ENCODE measurements at regions not wholly inside any gene's neighbourhood (a gene's known extent, or its start where the extent isn't known, plus 50 kb on each side); places are given as distances from the start of the nearest gene placed in this dataset.

- no peak overlapping the region for H3K4me3 Mint-ChIP-seq
- Histone ChIP-seq H3K27ac (ENCODE audit: low read depth) (no peak overlapping the region), H2AFZ (no peak overlapping the region), H4K20me1 (replicated peaks; ENCODE audit: insufficient read depth) (no peaks in the 10 kb centered on the region), H3K27me3 (ENCODE audit: insufficient read depth) (no peaks in the 10 kb centered on the region), H3F3A (replicated peaks; ENCODE audit: low read depth) (no peaks in the 10 kb centered on the region), H3K79me2 (replicated peaks; ENCODE audit: insufficient read depth) (no peaks in the 10 kb centered on the region), H3K36me3 (ENCODE audit: insufficient read depth) (no peaks in the 10 kb centered on the region), H3K4me2 (no peak overlapping the region), H3K9me2 (ENCODE audit: insufficient read depth) (no peaks in the 10 kb centered on the region), H3K4me1 (ENCODE audit: insufficient read depth) (no peaks in the 10 kb centered on the region), H3K4me3 (no peak overlapping the region)
- no peak for DNase-seq (ENCODE audit: low spot score)
- H3K9me3 Mint-ChIP-seq, result no peaks in the 10 kb centered on the region; the same call in 2 of the 3 replicates
- H3K4me1 Mint-ChIP-seq, result no peaks in the 10 kb centered on the region; the same call in 2 of the 3 replicates
- peaks cover under 1% of the 10 kb centered on the region for H3K27me3 Mint-ChIP-seq (ENCODE audit: insufficient read depth, low read depth, poor library complexity)
- no peaks in the 10 kb centered on the region for H3K36me3 Mint-ChIP-seq (ENCODE audit: low read depth)
- no peak for TF ChIP-seq JUNB (IDR thresholded peaks at IDR 0.05; ENCODE audit: unreplicated experiment)
- TF ChIP-seq CTCF (conservative IDR thresholded peaks at IDR 0.05; ENCODE audit: low read depth in 2 of 2), result no peak
- TF ChIP-seq REST (IDR thresholded peaks at IDR 0.05; ENCODE audit: unreplicated experiment), result no peak
- TF ChIP-seq CREB1 (CRISPR knock-in tag; IDR thresholded peaks at IDR 0.05; ENCODE audit: low read depth), result no peak
- TF ChIP-seq ZNF114 (CRISPR knock-in tag; IDR thresholded peaks at IDR 0.05), result no peak
- no peak for TF ChIP-seq EZH2 (IDR thresholded peaks at IDR 0.05; ENCODE audit: low read depth, unreplicated experiment)
- TF ChIP-seq NANOG (IDR thresholded peaks at IDR 0.05; ENCODE audit: borderline replicate concordance), result no peak
- no peak for TF ChIP-seq ZNF462 (CRISPR knock-in tag; IDR thresholded peaks at IDR 0.05)
- TF ChIP-seq EZH2phosphoT487 (IDR thresholded peaks at IDR 0.05; ENCODE audit: unreplicated experiment), result no peak
- no peak for TF ChIP-seq STAT1 (IDR thresholded peaks at IDR 0.05; ENCODE audit: unreplicated experiment)
- TF ChIP-seq ZNF331 (CRISPR knock-in tag; IDR thresholded peaks at IDR 0.05; ENCODE audit: low read depth), result no peak
- no peak for TF ChIP-seq POLR2AphosphoS5 (IDR thresholded peaks at IDR 0.05; ENCODE audit: low read depth)
- no peak for TF ChIP-seq ETS1 (IDR thresholded peaks at IDR 0.05)
- no peak overlapping the region for H3K27ac Mint-ChIP-seq
- no peak for ATAC-seq
Measured at GRCh38 chr13:80465321-80465720, 124.4 kb upstream of the SPRY2 start.
